ENCODE measurements at regions not wholly inside any gene's neighbourhood (a gene's known extent, or its start where the extent isn't known, plus 50 kb on each side); places are given as distances from the start of the nearest gene placed in this dataset.

DNA sequence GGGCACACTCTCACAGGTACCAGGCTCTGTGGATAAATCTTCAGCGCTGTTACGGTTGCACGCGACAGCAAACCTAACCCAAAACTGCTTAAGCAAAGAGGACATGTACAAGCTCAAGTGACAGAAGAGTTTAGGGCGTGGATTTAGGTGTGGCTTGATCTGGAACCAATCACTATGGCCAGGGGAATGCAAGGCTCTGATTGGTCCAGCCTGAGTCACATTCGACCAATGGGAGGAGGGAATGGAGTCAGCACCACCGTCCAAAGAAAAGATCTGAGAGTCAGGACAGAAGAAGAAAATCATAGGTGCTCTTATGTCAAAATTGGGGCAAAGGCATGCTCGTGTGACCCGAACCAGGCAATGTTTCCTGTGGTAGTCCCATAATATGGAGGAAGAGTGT, 139.0 kb downstream of the TRIM43 start:
- TF ChIP-seq PATZ1 (CRISPR knock-in tag; IDR thresholded peaks at IDR 0.05; ENCODE audit: borderline replicate concordance) (no peak), RARB (CRISPR knock-in tag; IDR thresholded peaks at IDR 0.05) (no peak), ZC3H10 (CRISPR knock-in tag; IDR thresholded peaks at IDR 0.05) (no peak), ZFP3 (CRISPR knock-in tag; IDR thresholded peaks at IDR 0.05) (no peak), ISL1 (CRISPR knock-in tag; IDR thresholded peaks at IDR 0.05) (no peak)
